ELR (cell line): ENCODE measurements at regions not wholly inside any gene's neighbourhood (a gene's known extent, or its start where the extent isn't known, plus 50 kb on each side); places are given as distances from the start of the nearest gene placed in this dataset.
A peak's percentile ranks its signal among the peaks of the same experiment; 100 is the strongest.

Experiments used
- DNase-seq: peaks from one replicate; pipeline ENCODE4 v3.0.0-alpha.2; 2015; ENCODE audit warnings: low read depth

- DNase-seq = no peak
These were observed 203.5 kb upstream of the GUCY1A2 start for GRCh38 chr11:107221748-107222285.

- DNase-seq = no peak
These were observed 200.1 kb upstream of the GUCY1A2 start for GRCh38 chr11:107218123-107219013.

GRCh38 chr11:107217444-107217843 is 199.2 kb upstream of the GUCY1A2 start:
- DNase-seq = no peak

GRCh38 chr11:107215010-107215409 is 196.7 kb upstream of the GUCY1A2 start:
- no peak for DNase-seq

GRCh38 chr11:107203656-107204055 is 185.4 kb upstream of the GUCY1A2 start:
- no peak for DNase-seq

GRCh38 chr11:107202241-107202640 is 184.0 kb upstream of the GUCY1A2 start:
- no peak for DNase-seq

GRCh38 chr11:107198490-107199007 is 180.3 kb upstream of the GUCY1A2 start:
- DNase-seq = no peak

GRCh38 chr11:107197932-107198331 is 179.7 kb upstream of the GUCY1A2 start:
- no peak for DNase-seq

- DNase-seq = no peak
These were observed 178.5 kb upstream of the GUCY1A2 start for GRCh38 chr11:107196732-107197131.

GRCh38 chr11:107184986-107185385 is 166.7 kb upstream of the GUCY1A2 start:
- DNase-seq = no peak

GRCh38 chr11:107183953-107184352 is 165.7 kb upstream of the GUCY1A2 start:
- no peak for DNase-seq

GRCh38 chr11:107182978-107183377 is 164.7 kb upstream of the GUCY1A2 start:
- peak; percentile 30 for DNase-seq

- no peak for DNase-seq
These were observed 162.0 kb upstream of the GUCY1A2 start for GRCh38 chr11:107180236-107180635.

GRCh38 chr11:107179829-107180228 is 161.6 kb upstream of the GUCY1A2 start:
- no peak for DNase-seq

- no peak for DNase-seq
These were observed 158.8 kb upstream of the GUCY1A2 start for GRCh38 chr11:107177106-107177477.

GRCh38 chr11:107176148-107177105 is 158.2 kb upstream of the GUCY1A2 start:
- no peak for DNase-seq

- DNase-seq = no peak
These were observed 156.6 kb upstream of the GUCY1A2 start for GRCh38 chr11:107174856-107175255.

- peak; percentile 11 for DNase-seq
These were observed 154.7 kb upstream of the GUCY1A2 start for GRCh38 chr11:107172996-107173395.

- peak; percentile 5 for DNase-seq
These were observed 139.5 kb upstream of the GUCY1A2 start for GRCh38 chr11:107157809-107158187.

GRCh38 chr11:107157146-107157808 is 139.0 kb upstream of the GUCY1A2 start:
- no peak for DNase-seq

- no peak for DNase-seq
These were observed 133.3 kb upstream of the GUCY1A2 start for GRCh38 chr11:107151579-107151978.

GRCh38 chr11:107151158-107151557 is 132.9 kb upstream of the GUCY1A2 start:
- no peak for DNase-seq
